ENCODE measurements at regions not wholly inside any gene's neighbourhood (a gene's known extent, or its start where the extent isn't known, plus 50 kb on each side); places are given as distances from the start of the nearest gene placed in this dataset.

GRCh38 chr2:6760132-6760531 lies 105.6 kb downstream of the CMPK2 start:
- Histone ChIP-seq H3K79me2 (no peaks in the 10 kb centered on the region), H3K27me3 (no peaks in the 10 kb centered on the region), H3K36me3 (replicated peaks; ENCODE audit: insufficient read depth, low read depth) (no peaks in the 10 kb centered on the region), H2AFZ (no peak overlapping the region), H3K4me2 (no peak overlapping the region), H3K4me3 (no peak overlapping the region), H3K9me3 (ENCODE audit: low read depth) (no peaks in the 10 kb centered on the region), H3K9me2 (replicated peaks; ENCODE audit: insufficient read depth) (no peaks in the 10 kb centered on the region), H4K20me1 (ENCODE audit: insufficient read depth, poor library complexity, severe bottlenecking) (no peaks in the 10 kb centered on the region), H3K4me1 (ENCODE audit: insufficient read depth) (no peaks in the 10 kb centered on the region), H3K27ac (no peak overlapping the region)
- no peak for TF ChIP-seq EZH2 (IDR thresholded peaks at IDR 0.05; ENCODE audit: borderline replicate concordance)
- no peak for TF ChIP-seq EZH2phosphoT487 (IDR thresholded peaks at IDR 0.05; ENCODE audit: low read depth, severe bottlenecking, unreplicated experiment)
- no peak for TF ChIP-seq CTCF (IDR thresholded peaks at IDR 0.05; ENCODE audit: poor library complexity)
- WGBS (ENCODE audit: low lambda C conversion rate, missing lambda C conversion rate): 95% methylated on average over 5 of the region's 5 CpGs
- no peak for DNase-seq (ENCODE audit: low spot score)

GRCh38 chr2:6764968-6765723 lies 100.6 kb downstream of the CMPK2 start:
- H3K4me3 ChIP-seq: no peak overlapping the region
- H4K20me1 ChIP-seq (ENCODE audit: insufficient read depth, poor library complexity, severe bottlenecking): no peaks in the 10 kb centered on the region
- no peaks in the 10 kb centered on the region for H3K79me2 ChIP-seq
- no peaks in the 10 kb centered on the region for H3K4me1 ChIP-seq (ENCODE audit: insufficient read depth)
- no peak overlapping the region for H3K27ac ChIP-seq
- TF ChIP-seq EZH2 (IDR thresholded peaks at IDR 0.05; ENCODE audit: borderline replicate concordance): no peak
- no peak for TF ChIP-seq EZH2phosphoT487 (IDR thresholded peaks at IDR 0.05; ENCODE audit: low read depth, severe bottlenecking, unreplicated experiment)
- no peak for TF ChIP-seq CTCF (IDR thresholded peaks at IDR 0.05; ENCODE audit: poor library complexity)
- no peaks in the 10 kb centered on the region for H3K36me3 ChIP-seq (replicated peaks; ENCODE audit: insufficient read depth, low read depth)
- no peak overlapping the region for H2AFZ ChIP-seq
- 88% methylated on average over 9 of the region's 9 CpGs for WGBS (ENCODE audit: low lambda C conversion rate, missing lambda C conversion rate)
- H3K4me2 ChIP-seq: no peak overlapping the region
- no peaks in the 10 kb centered on the region for H3K27me3 ChIP-seq
- no peaks in the 10 kb centered on the region for H3K9me3 ChIP-seq (ENCODE audit: low read depth)
- no peak for DNase-seq (ENCODE audit: low spot score)
- H3K9me2 ChIP-seq (replicated peaks; ENCODE audit: insufficient read depth): no peaks in the 10 kb centered on the region

GRCh38 chr2:6769346-6769745 lies 96.4 kb downstream of the CMPK2 start:
- Histone ChIP-seq H3K4me2 (no peak overlapping the region), H4K20me1 (ENCODE audit: insufficient read depth, poor library complexity, severe bottlenecking) (no peaks in the 10 kb centered on the region), H3K79me2 (no peaks in the 10 kb centered on the region), H3K4me3 (no peak overlapping the region), H2AFZ (no peak overlapping the region), H3K36me3 (replicated peaks; ENCODE audit: insufficient read depth, low read depth) (no peaks in the 10 kb centered on the region), H3K27me3 (no peaks in the 10 kb centered on the region), H3K4me1 (ENCODE audit: insufficient read depth) (peaks cover 6% of the 10 kb centered on the region), H3K9me3 (ENCODE audit: low read depth) (no peaks in the 10 kb centered on the region), H3K27ac (no peak overlapping the region), H3K9me2 (replicated peaks; ENCODE audit: insufficient read depth) (no peaks in the 10 kb centered on the region)
- TF ChIP-seq EZH2 (IDR thresholded peaks at IDR 0.05; ENCODE audit: borderline replicate concordance) (no peak), EZH2phosphoT487 (IDR thresholded peaks at IDR 0.05; ENCODE audit: low read depth, severe bottlenecking, unreplicated experiment) (no peak), CTCF (IDR thresholded peaks at IDR 0.05; ENCODE audit: poor library complexity) (no peak)
- no peak for DNase-seq (ENCODE audit: low spot score)

Measured in hepatocyte (in vitro differentiated cells).